ENCODE measurements at regions not wholly inside any gene's neighbourhood (a gene's known extent, or its start where the extent isn't known, plus 50 kb on each side); places are given as distances from the start of the nearest gene placed in this dataset.

DNA sequence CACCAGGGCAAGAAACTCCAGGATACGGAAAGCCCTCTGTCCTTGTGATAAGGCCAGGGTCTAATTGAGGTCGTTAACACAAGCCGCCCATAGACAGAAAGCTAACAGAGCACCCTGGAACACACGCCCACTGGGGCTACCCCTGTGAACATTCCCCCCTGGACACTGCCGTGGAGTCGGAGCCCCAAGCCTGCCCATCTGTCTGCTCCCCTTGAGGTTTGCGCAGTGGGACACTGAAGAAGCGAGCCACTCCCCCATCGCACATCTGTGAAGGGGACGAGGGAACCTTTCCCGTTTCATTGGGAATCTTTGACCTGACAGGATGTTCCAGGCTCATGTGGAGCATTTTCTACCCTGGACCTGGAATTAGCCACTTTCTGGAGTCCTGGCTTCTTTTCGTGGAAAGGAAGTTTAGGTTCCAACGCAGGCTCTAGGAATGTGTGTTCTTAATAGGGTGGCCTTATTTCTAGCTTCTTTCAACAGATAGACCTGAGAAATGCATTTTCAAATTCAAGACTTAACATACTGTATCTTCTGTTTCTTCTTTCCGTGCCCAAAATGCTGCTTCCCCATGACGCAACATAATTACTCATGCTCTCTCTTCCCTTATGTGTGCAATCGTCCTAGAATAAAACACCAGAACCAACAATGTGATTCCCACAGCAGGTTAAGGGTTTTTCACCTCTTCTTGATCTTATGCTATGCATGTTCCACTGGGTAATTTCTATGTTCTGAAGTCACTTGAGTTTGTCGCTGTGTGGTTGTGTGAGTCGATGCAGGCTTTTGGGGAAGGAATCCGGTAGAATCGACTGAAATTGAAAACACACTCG is 161.1 kb downstream of the ERMARD start:
- DNase-seq (ENCODE audit: low read depth): no peak
- no peak overlapping the region for H3K4me3 ChIP-seq (replicated peaks; ENCODE audit: low read depth, low read length)
- no peak for TF ChIP-seq CTCF (IDR thresholded peaks at IDR 0.05; ENCODE audit: low read length, missing control alignments)

- no peak for DNase-seq (ENCODE audit: low read depth)
- no peak for TF ChIP-seq CTCF (IDR thresholded peaks at IDR 0.05; ENCODE audit: low read length, missing control alignments)
- H3K4me3 ChIP-seq (replicated peaks; ENCODE audit: low read depth, low read length): no peak overlapping the region
These were observed 160.1 kb downstream of the ERMARD start for GRCh38 chr6:169911264-169912263.

DNA sequence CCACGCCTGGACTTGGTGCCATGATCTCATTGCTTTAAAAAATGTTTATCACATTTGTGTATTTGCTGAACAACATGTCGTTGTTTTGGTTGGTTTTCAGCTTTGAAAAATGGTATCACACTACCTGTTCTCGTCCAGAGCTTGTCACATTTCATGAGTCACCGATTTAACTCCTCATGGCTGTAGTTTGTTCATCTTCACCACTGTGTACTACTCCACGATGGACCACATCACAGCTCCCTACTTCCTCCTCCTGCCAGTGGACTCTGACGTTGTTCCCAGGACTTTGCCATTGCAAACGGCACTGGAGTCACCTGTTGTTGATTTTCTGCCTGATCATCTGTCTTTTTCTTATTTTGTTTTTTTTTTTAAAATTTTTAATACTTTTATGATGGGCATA is 157.7 kb downstream of the ERMARD start:
- DNase-seq (ENCODE audit: low read depth): no peak
- no peak for TF ChIP-seq CTCF (IDR thresholded peaks at IDR 0.05; ENCODE audit: low read length, missing control alignments)
- H3K4me3 ChIP-seq (replicated peaks; ENCODE audit: low read depth, low read length): no peak overlapping the region

DNA sequence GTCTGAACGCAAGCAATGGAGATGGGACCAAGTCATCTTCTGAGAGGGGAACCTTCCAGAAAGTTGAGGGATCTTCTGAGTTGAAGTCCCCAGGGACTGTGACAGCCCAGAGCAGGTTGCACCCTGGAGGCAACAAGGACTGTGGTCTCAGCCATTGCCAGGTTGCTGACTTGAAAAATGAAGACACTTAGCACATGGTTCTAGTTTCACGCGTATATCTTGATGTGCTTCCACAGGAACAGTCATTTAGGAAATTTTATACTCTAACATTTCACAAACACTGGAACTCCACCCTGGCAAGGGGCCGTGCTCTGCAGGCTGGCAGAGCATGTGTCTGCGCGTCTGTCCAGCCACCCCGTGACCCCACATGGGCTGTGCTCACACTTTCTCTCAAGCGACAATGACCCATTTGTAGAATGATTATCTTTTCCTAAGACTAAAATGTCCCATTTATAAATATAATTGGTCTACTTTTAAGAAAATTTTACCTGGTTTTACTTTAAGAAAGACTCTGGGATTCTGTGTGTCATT is 157.0 kb downstream of the ERMARD start:
- no peak for DNase-seq (ENCODE audit: low read depth)
- H3K4me3 ChIP-seq (replicated peaks; ENCODE audit: low read depth, low read length): no peak overlapping the region
- TF ChIP-seq CTCF (IDR thresholded peaks at IDR 0.05; ENCODE audit: low read length, missing control alignments): no peak

DNA sequence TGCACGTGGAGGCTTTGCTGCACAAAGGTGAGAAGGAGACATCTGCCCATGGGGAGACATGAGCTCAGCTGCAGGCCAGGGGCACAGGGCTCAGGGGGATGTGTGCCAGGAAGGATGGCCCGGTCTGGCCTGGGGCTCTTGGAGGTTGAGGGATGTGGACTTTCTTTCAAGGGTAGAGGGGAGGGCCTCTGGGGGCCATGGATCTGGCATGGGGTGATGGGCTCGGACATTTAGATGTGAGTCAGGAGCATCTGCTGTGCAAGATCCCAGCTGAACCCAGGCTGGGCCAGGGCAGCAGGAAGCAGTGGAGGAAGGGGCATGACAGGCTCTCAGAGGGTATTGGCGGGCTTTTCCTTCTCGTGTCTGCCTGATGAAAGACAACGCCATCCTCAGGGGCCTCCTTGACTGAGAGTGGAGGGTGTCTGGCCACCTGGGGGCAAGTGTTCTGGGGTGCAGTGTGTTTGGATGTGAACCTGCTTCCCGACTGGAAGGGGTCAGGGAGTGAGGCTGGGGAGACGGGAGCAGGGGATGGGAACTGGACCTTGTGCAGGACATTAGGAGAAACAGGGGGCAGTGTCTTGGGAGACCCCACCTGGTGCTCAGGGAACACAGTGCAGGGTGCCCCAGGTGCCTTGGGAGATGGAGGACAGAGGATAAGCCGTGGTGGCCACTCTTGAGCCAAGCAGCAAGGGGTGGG is 156.1 kb downstream of the ERMARD start:
- TF ChIP-seq CTCF (IDR thresholded peaks at IDR 0.05; ENCODE audit: low read length, missing control alignments): no peak
- DNase-seq (ENCODE audit: low read depth): no peak
- H3K4me3 ChIP-seq (replicated peaks; ENCODE audit: low read depth, low read length): no peak overlapping the region

DNA sequence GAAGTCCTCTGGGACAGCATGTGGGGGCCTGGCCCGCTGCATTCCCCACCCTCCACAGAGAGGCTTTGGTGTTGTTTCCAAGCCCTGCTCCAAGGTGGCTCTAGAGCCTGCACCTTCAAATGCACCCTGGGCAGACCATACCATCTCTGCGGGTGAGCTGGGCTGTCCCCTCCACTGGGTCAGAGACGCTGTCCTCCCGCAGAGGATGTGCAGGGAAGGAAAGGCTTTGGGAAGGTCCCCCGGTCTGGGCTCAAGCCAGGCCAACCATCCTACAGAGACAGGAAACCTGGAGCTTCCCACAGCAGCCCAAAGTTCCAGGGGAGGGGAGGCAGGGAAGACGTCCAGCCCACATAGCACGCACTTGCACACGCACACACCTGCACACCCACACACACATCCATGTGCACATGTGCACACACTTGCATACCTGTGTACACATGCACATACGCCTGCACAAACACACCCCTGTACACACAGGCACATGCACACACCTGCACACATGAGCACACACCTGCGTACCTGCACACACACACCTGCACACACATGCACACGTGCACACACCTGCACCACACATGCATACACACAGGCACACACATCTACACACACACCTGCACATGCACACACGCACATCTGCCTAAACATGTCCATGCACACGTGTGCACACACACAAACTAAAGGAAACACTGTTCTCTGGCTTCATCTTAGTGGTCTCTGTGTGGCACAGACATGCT is 155.4 kb downstream of the ERMARD start:
- no peak for TF ChIP-seq CTCF (IDR thresholded peaks at IDR 0.05; ENCODE audit: low read length, missing control alignments)
- DNase-seq (ENCODE audit: low read depth): no peak

More for the DNA sequence above, 155.4 kb downstream of the ERMARD start:
- no peak overlapping the region for H3K4me3 ChIP-seq (replicated peaks; ENCODE audit: low read depth, low read length)

Data from fibroblast of pulmonary artery (primary cell).